ENCODE measurements at regions not wholly inside any gene's neighbourhood (a gene's known extent, or its start where the extent isn't known, plus 50 kb on each side); places are given as distances from the start of the nearest gene placed in this dataset.
"Not testable (repeated sequence)": the region's sequence is repeated elsewhere in the genome, so short reads cannot be mapped to it uniquely, and the experiment has no call there.

DNA sequence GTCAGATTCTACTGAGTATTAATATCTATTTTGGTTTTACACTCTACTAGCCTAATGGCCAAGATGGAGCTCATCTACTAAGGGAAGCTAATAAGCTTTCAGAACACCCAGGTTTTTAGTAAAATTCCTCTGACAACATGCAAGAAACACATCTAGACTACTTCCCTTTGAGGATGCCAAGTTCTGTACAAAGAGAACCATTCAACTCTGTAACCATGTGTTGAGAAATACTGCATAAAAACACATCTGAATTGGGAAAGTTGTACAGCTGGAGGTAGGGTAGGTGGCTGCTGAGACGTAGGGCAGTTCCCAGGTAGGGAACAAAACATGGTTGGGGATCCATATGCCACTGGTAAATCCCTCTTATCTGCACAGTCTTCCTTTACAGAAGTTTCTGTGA is 66.2 kb downstream of the SC5D start:
- DNase-seq = no peak
- in situ Hi-C loops (cut with MboI; ENCODE audit: low pct_unique_long_range_greater_than_20kb, low sequenced_read_pairs) = no loop called here

DNA sequence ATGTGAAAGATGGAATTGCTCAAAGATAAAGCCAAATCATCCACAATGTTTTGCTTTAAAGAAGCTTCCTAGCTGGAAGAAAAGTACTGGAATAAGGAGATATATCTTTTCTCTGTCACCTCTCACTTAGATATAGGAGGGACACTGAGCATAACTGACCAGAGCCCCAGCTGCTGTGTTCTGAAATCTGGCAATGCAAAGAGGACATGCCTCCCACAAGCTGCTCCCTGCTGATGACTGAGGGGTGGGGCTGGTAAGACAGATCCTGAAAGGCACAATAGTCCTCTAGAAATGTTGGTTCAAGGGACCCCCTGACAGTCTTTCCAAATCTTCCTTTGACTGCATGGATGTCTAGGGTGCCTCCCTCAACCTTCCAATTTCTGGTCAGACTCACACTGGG is 67.0 kb downstream of the SC5D start:
- in situ Hi-C loops (cut with MboI; ENCODE audit: low pct_unique_long_range_greater_than_20kb, low sequenced_read_pairs) = no loop called here
- no peak for DNase-seq

DNA sequence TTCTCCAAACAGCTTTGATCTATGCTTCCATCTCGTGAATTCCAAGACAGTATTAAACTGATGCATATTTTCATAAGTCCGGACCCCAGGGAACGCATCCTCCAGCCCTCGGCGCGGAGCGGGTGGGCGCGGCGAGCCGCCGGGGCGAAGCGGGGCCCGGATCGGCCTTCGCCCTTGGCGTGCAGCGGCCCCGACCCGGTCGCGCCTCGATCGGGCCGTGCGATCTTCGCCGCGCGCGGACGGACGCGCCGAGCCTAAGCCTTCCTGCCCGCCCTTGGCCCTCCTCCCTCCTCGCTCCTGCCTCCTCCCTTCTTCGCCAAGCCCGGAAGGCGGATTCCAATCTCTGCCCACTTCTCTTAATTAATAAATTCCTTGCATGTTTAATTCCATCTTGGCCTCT is 70.4 kb downstream of the SC5D start:
- in situ Hi-C loops (cut with MboI; ENCODE audit: low pct_unique_long_range_greater_than_20kb, low sequenced_read_pairs); DNase-seq: not testable (repeated sequence)

DNA sequence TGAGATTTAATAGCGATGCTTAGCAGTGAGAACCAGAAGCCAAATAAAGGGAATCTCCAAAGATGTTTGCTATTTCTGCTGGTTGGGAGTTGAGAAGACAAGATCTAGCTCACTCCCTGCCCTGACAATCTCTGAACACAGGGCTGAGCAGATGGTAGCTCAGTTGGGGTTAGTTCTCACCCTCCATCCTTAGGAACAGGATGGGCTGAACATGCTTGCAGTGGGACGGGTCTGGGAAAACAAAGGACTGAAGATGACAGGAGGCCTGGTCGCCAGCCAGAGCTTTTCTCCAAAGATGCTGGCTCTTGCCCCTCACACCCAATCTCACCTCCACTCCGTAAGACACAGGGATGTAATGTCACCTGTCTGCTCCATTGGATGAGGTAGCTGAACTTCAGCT is 72.7 kb downstream of the SC5D start:
- DNase-seq = no peak
- in situ Hi-C loops (cut with MboI; ENCODE audit: low pct_unique_long_range_greater_than_20kb, low sequenced_read_pairs) = no loop called here

DNA sequence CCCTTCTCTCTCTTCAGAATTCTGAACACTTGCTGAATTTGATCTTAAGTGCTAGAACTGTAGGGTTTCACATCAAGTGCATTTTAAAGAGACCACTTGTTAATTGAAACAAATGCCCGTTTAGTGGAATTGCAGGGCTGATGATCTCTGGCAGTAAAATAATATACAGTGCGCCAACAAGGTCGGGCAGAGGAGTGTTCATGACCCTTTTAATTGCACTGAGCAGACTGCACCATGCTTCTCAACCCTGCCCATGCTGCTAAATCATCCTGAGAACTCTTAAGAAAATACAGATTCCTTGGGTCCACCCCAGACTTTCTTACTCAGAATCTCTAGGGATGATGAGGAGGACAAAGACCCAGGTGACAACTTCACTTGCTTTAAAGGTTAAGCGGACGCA is 73.5 kb downstream of the SC5D start:
- in situ Hi-C loops (cut with MboI; ENCODE audit: low pct_unique_long_range_greater_than_20kb, low sequenced_read_pairs) = no loop called here

DNA sequence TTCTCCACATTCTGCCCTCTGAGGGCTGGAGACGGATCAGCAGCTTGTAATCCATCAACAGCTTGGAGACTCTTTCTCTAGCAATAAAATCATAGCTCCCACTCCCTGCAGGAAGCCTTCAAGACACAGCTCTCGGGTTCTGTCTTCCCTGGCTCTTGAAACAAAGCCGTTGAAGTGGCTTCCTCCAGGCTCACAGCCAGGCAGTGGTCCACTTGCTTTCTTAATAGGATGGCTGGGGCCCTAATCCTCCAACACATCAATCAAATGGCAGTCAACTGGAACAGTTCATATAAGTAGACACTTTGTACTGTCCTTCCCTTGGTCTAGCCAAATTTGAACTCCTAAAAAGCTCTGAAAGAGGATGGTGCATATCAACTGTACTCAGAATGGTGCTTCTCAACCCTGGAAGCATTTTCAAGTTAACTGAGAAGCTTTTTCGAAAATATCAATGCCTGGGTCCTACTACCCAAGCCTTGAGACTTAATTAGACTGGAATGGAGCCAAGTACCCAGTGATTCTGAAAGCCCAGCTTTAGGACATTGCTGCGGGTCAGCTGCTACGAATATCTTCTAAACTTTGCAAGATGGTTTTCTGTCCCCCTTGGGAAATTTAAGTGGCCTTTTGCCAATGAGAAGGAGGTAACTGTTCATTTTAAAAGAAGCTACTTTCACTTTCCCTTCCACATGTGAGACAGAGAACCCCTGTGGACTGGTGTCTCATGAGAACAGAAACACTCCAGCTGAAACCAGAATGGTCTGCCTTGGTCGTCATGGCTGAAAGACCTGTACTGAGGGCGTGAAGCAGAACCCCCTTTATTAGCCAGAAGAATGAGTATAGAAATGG is 74.7 kb downstream of the SC5D start:
- in situ Hi-C loops (cut with MboI; ENCODE audit: low pct_unique_long_range_greater_than_20kb, low sequenced_read_pairs) = no loop called here
- DNase-seq = peak; percentile 48

More for the DNA sequence above, 73.5 kb downstream of the SC5D start:
- DNase-seq = no peak

DNA sequence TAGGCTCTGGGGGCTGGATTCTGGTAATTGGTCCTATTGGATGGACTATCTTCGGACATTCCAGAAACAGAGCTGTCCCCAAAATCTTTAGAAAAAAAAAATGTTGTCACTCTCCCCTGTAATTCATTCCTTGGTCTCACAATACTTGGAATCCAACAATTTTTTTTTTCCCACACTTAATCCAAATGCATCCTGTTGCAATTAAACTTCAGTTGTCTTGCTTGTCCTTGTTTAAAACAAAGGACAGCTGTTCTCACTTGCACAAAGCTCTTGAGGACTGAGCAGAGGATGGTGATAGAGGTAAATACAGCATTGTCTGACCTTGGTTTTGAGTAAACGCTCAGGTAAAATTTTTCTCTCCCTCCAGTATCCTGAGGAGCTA is 75.3 kb downstream of the SC5D start:
- in situ Hi-C loops (cut with MboI; ENCODE audit: low pct_unique_long_range_greater_than_20kb, low sequenced_read_pairs) = no loop called here
- DNase-seq = no peak

DNA sequence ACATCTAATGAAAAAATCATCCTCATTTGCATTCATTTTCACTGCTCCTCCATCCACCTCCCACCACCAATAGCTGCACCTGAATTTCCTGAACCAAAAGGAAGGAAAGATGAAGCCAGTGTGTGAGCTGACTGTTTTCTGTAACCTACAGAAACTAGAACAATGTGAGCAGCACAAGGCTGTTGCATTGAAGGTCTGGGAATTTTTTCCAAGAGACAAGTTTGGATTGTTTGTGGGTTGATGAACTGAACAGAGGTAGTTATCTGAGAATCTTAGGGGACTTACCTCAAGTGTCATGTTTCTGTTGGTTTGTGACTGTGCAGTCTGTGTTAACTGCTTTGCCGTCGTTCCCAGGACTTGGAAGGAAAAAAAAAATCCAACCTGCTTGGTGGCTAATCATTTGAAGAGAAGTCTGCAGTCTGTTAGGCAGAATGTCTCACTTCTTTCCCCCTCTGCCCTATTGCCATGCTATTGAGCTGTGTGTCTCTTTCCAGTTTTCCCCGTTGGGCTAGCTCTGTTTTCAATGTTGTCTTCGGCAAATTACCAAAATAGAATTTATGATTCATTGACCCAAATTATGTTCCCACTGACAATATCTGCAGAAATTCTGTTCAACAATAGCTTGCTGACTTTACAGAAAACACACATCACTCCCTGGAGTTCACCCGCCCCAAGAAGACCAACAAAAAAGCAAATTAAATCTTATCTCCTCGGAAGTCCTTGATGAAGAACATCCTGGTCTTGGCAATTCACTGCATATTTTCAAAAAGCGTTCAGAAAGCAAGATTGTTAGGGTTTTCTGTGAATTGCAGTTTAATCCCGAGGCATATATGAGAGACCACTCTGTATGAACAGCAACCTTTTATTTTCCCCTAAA is 76.0 kb downstream of the SC5D start:
- in situ Hi-C loops (cut with MboI; ENCODE audit: low pct_unique_long_range_greater_than_20kb, low sequenced_read_pairs) = no loop called here
- DNase-seq = no peak

DNA sequence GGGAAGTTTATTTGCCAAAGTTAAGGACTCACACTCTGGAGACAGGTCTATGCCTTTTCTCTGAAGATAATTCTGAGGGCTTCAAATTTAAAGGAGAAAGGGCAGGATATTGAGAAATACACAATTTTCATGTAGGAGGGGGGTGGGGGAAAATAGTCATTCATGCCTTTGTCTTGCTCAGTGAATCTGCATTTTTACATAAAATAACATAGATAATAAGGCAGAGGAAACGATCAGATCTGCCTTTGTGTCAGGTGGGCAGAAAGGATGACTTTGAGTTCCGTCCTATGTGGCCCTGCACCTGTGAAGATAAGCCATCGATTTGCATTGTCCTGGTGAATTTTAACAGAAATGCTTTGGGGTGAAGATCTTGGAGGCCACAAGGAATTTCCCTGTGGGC is 76.8 kb downstream of the SC5D start:
- in situ Hi-C loops (cut with MboI; ENCODE audit: low pct_unique_long_range_greater_than_20kb, low sequenced_read_pairs) = no loop called here

DNA sequence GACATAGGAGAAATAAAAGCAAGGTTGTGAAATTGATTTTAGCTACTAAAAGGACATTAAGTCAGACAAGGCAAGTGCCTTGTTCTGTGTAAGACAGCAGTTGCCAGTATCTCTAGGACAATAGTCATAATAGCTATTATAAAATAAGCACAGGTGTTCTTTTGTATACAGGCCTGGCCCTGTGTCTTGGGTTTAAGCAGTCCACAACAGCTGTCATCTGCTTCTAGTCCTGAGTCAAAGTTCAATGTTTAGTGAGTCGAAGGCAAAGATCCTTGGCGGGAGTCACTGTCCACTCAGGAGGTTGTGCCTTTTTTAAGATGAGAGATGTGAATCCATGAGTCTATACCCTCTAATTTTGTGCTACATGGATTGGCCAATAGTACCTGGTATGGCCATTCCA is 79.5 kb downstream of the SC5D start:
- in situ Hi-C loops (cut with MboI; ENCODE audit: low pct_unique_long_range_greater_than_20kb, low sequenced_read_pairs) = no loop called here
- DNase-seq = no peak

More for the DNA sequence above, 76.8 kb downstream of the SC5D start:
- DNase-seq = no peak

DNA sequence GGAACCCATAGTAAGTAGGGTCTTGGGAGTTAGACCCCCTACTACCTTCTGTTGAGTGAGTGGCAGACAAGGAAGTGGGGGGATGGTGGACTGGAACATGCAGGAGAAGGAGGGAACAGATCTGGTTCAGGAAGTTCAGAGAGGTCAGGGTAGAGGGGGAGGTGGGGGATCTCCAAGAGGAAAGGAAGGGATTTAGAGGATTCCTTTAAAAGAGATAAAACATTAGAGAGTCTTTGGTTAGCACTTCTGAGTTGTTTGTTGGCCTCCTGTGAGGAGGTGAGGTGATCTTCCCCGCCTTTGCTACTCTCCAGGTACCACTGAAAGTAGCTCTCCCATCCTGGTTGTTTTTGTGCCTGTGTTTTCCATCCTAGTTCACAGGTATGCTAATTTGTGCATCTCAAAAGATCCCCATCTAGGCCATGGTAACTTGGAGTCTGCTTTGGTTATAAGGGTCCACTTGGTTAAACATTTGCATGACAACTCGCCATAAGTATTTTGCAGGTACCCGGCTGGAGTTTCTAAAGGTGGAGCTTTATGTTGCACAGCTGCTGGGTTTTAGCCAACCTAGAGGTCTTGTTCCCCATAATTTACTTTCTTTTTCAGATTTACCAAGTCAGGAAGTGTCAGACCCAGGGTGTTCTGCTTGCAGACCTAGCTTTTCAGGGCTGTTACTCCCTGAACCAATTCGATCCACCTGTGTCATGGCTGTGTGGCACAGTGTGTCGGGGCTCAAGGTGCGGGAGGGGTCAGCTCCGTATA is 79.3 kb upstream of the SORL1 start:
- in situ Hi-C loops (cut with MboI; ENCODE audit: low pct_unique_long_range_greater_than_20kb, low sequenced_read_pairs) = no loop called here

DNA sequence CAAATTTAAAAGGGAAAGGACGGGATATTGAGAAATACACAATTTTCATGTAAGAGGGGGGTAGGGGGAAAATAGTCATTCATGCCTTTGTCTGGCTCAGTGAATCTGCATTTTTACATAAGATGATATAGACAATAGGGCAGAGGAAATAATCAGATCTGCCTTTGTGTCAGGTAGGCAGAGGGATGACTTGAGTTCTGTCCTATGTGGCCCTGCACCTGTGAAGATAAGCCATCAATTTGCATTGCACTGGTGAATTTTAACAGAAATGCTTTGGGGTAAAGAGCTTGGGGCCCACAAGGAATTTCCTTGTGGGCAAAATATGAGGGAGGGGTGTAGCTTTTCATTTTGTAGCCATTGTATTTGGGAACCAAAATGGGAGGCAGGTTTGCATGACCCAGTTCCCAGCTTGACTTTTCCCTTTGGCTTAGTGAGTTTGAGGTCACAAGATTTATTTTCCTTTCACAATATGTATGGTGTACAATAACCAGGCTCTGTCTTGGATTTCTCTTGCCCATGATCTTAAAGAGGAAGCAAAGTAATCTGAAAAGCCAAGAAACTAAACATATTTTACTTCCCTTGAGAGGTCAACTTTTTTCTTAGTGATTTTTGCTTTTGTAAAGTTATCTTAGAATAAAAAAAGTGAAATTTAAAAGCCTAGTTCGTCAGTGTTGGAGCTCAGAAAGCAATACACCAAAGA is 77.7 kb upstream of the SORL1 start:
- DNase-seq = no peak

More for the DNA sequence above, 79.3 kb upstream of the SORL1 start:
- no peak for DNase-seq

DNA sequence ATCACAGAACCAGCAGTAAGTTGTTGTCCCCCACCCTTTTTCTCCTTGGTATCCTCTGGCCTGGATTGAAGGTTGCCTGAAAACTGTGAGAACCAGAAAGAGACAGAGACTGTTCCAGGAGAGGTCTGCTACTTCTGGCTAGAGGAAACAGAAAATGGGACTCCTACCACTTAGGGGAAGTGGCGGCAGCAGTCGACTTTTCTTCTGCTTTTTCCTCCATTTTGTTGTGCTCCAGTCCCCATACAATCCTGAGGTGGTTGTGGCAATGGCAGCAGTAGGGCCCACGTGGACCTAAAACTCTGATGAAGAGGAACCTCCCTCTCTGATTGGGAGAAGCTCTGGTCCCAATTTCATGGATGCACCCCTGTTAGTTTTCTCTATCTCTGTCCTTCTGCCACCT is 76.0 kb upstream of the SORL1 start:
- peak; percentile 34 for DNase-seq
- in situ Hi-C loops (cut with MboI; ENCODE audit: low pct_unique_long_range_greater_than_20kb, low sequenced_read_pairs) = no loop called here

More for the DNA sequence above, 77.7 kb upstream of the SORL1 start:
- in situ Hi-C loops (cut with MboI; ENCODE audit: low pct_unique_long_range_greater_than_20kb, low sequenced_read_pairs) = no loop called here

DNA sequence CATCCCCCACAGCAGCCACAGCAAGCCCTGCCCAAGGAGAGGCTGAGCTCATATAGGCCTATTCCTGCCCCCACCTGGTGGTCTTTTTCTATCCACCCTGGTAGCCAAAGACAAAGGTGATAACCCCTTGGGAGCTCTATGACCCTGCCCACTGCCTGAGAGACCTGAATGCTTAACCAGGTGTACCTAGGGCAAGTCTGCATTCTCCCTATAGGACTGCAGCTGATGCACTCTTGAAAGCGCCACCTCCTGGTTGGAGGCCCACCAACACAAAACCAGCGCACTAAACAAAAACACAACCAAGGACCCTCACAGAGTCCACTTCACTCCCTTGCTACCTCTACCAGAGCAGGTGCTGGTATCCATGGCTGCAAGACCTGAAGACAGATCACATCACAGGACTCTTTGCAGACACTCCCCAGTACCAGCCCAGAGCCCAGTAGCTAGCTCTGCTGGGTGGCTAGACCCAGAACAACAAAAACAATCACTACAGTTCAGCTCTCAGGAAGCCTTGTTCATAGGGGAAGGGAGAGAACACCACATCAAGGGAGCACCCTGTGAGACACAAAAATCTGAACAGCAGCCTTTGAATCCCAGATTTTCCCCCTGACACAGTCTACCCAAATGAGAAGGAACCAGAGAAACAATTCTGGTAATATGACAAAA is 72.8 kb upstream of the SORL1 start:
- in situ Hi-C loops (cut with MboI; ENCODE audit: low pct_unique_long_range_greater_than_20kb, low sequenced_read_pairs); DNase-seq: not testable (repeated sequence)

DNA sequence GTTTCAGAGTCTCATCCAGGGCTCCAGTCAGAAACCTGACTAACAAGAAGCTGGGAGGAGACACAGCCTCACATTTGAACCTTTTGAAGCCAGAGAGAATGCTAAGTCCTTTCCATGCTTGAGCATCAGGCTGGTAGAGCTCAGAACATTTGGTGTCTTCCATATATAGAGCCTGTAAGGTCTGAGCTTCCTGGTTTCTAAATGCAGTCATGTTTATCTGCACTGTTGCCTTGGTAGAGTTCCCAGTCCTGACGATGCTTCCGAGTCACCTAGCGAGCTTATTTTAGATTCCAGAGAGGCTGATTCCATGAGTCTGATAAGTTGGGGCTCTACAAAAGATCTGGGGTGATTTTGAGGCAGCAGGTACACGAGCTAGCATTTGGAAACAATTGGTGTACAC is 68.4 kb upstream of the SORL1 start:
- in situ Hi-C loops (cut with MboI; ENCODE audit: low pct_unique_long_range_greater_than_20kb, low sequenced_read_pairs) = no loop called here
- DNase-seq = no peak

DNA sequence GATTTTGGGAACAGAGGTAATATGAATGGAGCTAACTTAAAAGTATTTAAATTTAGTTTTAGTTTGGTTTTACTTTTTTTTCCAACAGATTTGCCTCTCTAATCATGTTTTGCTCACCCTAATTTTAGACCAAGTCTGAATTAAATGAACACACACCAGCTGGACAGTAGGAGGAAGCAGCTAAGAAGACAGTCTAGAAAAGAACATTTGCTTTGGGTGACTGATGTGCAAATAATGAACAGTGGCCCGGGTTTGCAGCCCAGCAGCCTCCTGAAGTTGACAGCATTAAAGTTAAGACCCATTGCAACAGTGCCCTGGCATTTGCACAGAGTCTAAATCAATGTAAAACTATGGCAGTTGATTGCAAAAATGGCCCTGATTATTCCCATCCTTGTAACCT is 66.4 kb upstream of the SORL1 start:
- no peak for DNase-seq
- in situ Hi-C loops (cut with MboI; ENCODE audit: low pct_unique_long_range_greater_than_20kb, low sequenced_read_pairs) = no loop called here

Measured in KBM-7 (cell line).